ENCODE measurements at regions not wholly inside any gene's neighbourhood (a gene's known extent, or its start where the extent isn't known, plus 50 kb on each side); places are given as distances from the start of the nearest gene placed in this dataset.

DNA sequence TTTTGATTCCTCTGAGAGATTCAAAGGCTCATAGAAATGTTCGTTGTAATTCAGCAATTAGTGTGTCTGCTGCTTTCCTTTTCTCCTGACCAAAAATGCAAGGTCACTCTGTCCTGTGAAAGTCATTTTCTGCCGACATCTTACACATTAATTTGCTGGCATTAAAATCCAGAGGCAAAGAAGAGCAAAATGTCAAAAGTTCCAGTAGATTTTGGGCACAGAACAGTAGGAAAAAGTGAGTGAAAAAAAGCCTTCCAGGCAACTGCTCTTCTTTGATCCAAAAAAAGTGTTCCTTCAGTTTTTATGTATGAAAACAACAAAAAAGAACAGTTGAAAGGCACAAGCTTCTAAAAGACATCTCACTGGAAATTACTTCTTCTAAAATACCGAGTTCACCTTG is 413.8 kb downstream of the FOXO1 start:
- TF ChIP-seq POLR2A (IDR thresholded peaks at IDR 0.05; ENCODE audit: low read length), result no peak
- no peak for TF ChIP-seq GATA1 (IDR thresholded peaks at IDR 0.05; ENCODE audit: low read depth, low read length)

All from erythroblast (primary cell).